H1 (cell line): ENCODE measurements at regions not wholly inside any gene's neighbourhood (a gene's known extent, or its start where the extent isn't known, plus 50 kb on each side); places are given as distances from the start of the nearest gene placed in this dataset.

Experiments used
- CTCF ChIA-PET: fragments of 300-600 bp; sonication (Branson Sonifier 250); formaldehyde crosslinking; loops from one replicate; lab custom pipeline; 2021; ENCODE audit not compliant: partially characterized antibody; lab: Charles Lee
- POLR2A ChIA-PET: fragments of 300-600 bp; sonication (Branson Sonifier 250); formaldehyde crosslinking; loops from one replicate; lab custom pipeline; 2021; ENCODE audit warnings: inconsistent platforms; ENCODE audit not compliant: partially characterized antibody; lab: Charles Lee
- DNase-seq, 2 experiments: peaks; one replicate each; pipeline versions ENCODE4 v3.0.0 to v3.0.0-alpha.2; 2010 to 2022; ENCODE audit warnings: low spot score in 2 of 2, low read depth in 1 of 2, mixed read lengths in 1 of 2
- FAIRE-seq: peaks from 2 replicates; lab custom pipeline; 2011; peaks lifted over from hg19 to GRCh38; lab: Jason Lieb, UNC
- H2AFZ ChIP-seq: 2 replicates; pipeline ENCODE4 v1.8.1; 2012; ENCODE audit warnings: low read length, inconsistent platforms
- H2AK5ac ChIP-seq: 2 replicates; pipeline ENCODE4 v1.6.1; 2013; ENCODE audit warnings: low read depth, low read length
- H2BK120ac ChIP-seq: replicated peaks from 2 replicates; pipeline ENCODE3; 2013; ENCODE audit warnings: low read depth, low read length, inconsistent platforms
- H2BK12ac ChIP-seq: 2 replicates; pipeline ENCODE4 v1.6.1; 2013; ENCODE audit warnings: low read depth, low read length
- H2BK15ac ChIP-seq: 2 replicates; pipeline ENCODE4 v1.6.1; 2013; ENCODE audit warnings: low read length
- H2BK20ac ChIP-seq: 2 replicates; pipeline ENCODE4 v1.6.1; 2013; ENCODE audit warnings: low read length
- H2BK5ac ChIP-seq: 2 replicates; pipeline ENCODE4 v1.6.1; 2013; ENCODE audit warnings: low read depth, low read length
- H3K14ac ChIP-seq: 2 replicates; pipeline ENCODE4 v1.6.1; 2013; ENCODE audit warnings: inconsistent platforms; ENCODE audit not compliant: insufficient read length
- H3K18ac ChIP-seq: 2 replicates; pipeline ENCODE4 v1.6.1; 2013; ENCODE audit warnings: low read length; ENCODE audit errors: extremely low read depth
- H3K23ac ChIP-seq: 2 replicates; pipeline ENCODE4 v1.6.1; 2013; ENCODE audit warnings: inconsistent platforms; ENCODE audit not compliant: insufficient read length
- H3K23me2 ChIP-seq: 2 replicates; pipeline ENCODE4 v1.6.1; 2013; ENCODE audit warnings: low read depth, low read length
- H3K27ac ChIP-seq: 2 replicates; pipeline ENCODE4 v1.6.1; 2011; ENCODE audit warnings: low read depth, low read length, inconsistent platforms
- H3K27me3 ChIP-seq, 4 experiments: replicated peaks in 1 of 4; 1 replicate in 1 of 4; 2 replicates in 3 of 4; pipeline versions ENCODE4 v1.6.1 to v1.8.1; 2011 to 2013; ENCODE audit warnings: low read length in 3 of 4, mild to moderate bottlenecking in 3 of 4, inconsistent platforms in 2 of 4, mixed read lengths in 2 of 4, moderate library complexity in 1 of 4; ENCODE audit not compliant: control insufficient read depth in 3 of 4, insufficient read depth in 3 of 4; ENCODE audit errors: extremely low read depth in 1 of 4
- H3K36me3 ChIP-seq, 4 experiments: 2 replicates each; pipeline versions ENCODE4 v1.6.1 to v1.8.1; 2011 to 2013; ENCODE audit warnings: mild to moderate bottlenecking in 4 of 4, low read length in 3 of 4, moderate library complexity in 2 of 4, control low read depth in 1 of 4, inconsistent platforms in 1 of 4; ENCODE audit not compliant: insufficient read depth in 4 of 4, control insufficient read depth in 2 of 4
- H3K4ac ChIP-seq: replicated peaks from 2 replicates; pipeline ENCODE3; 2013; ENCODE audit warnings: low read length, low read depth, mixed read lengths, inconsistent platforms; ENCODE audit not compliant: insufficient read length
- H3K4me1 ChIP-seq, 4 experiments: replicated peaks in 1 of 4; 1 replicate in 1 of 4; 2 replicates in 3 of 4; pipeline versions ENCODE4 v1.6.1 to v1.8.1; 2011 to 2013; ENCODE audit warnings: low read length in 3 of 4, inconsistent platforms in 2 of 4, mixed read lengths in 1 of 4; ENCODE audit not compliant: insufficient read depth in 4 of 4, control insufficient read depth in 3 of 4
- H3K4me2 ChIP-seq, 2 experiments: 2 replicates each; pipeline versions ENCODE4 v1.6.1 to v1.8.1; 2011 to 2013; ENCODE audit warnings: low read depth in 2 of 2, low read length in 2 of 2, control low read depth in 1 of 2, inconsistent platforms in 1 of 2, mild to moderate bottlenecking in 1 of 2; ENCODE audit not compliant: insufficient read depth in 1 of 2
- H3K4me3 ChIP-seq, 4 experiments: fragments of 200-600, 300-600 bp in 1 of 4; sonication (generic), shearing (Covaris generic), sonication (Bioruptor Twin) in 1 of 4; 2 replicates each; pipeline versions ENCODE4 v1.5.1 to v1.8.1; 2011 to 2016; ENCODE audit warnings: low read length in 4 of 4, low read depth in 3 of 4, control low read depth in 2 of 4, inconsistent platforms in 2 of 4, mild to moderate bottlenecking in 2 of 4, mixed read lengths in 1 of 4, moderate library complexity in 1 of 4; ENCODE audit not compliant: insufficient read depth in 2 of 4; ENCODE audit errors: extremely low read depth in 1 of 4
- H3K56ac ChIP-seq: replicated peaks from 2 replicates; pipeline ENCODE3; 2013; ENCODE audit warnings: low read depth, mild to moderate bottlenecking, mixed read lengths, low read length, inconsistent platforms; ENCODE audit not compliant: insufficient read length
- H3K79me1 ChIP-seq: 2 replicates; pipeline ENCODE4 v1.6.1; 2013; ENCODE audit warnings: low read depth, low read length, control low read depth
- H3K79me2 ChIP-seq, 2 experiments: 2 replicates each; pipeline versions ENCODE4 v1.6.1 to v1.8.1; 2012 to 2013; ENCODE audit warnings: low read length in 2 of 2, mild to moderate bottlenecking in 2 of 2, inconsistent platforms in 1 of 2; ENCODE audit not compliant: insufficient read depth in 2 of 2, control insufficient read depth in 1 of 2
- H3K9ac ChIP-seq, 4 experiments: replicated peaks in 1 of 4; 1 replicate in 1 of 4; 2 replicates in 3 of 4; pipeline versions ENCODE4 v1.6.1 to v1.8.1; 2011 to 2013; ENCODE audit warnings: low read depth in 3 of 4, low read length in 3 of 4, control low read depth in 2 of 4, mild to moderate bottlenecking in 2 of 4, moderate library complexity in 2 of 4, inconsistent platforms in 1 of 4; ENCODE audit errors: extremely low read depth in 1 of 4
- H3K9me3 ChIP-seq, 2 experiments: 2 replicates each; pipeline versions ENCODE4 v1.6.1 to v1.8.1; 2012 to 2013; ENCODE audit warnings: mild to moderate bottlenecking in 2 of 2, moderate library complexity in 2 of 2, control low read depth in 1 of 2, inconsistent platforms in 1 of 2, low read depth in 1 of 2, low read length in 1 of 2, mixed read lengths in 1 of 2; ENCODE audit not compliant: insufficient read depth in 2 of 2
- H4K20me1 ChIP-seq, 2 experiments: replicated peaks in 1 of 2; 2 replicates each; pipeline versions ENCODE3 to v1.8.1; 2011 to 2013; ENCODE audit warnings: inconsistent platforms in 2 of 2, low read length in 2 of 2, mild to moderate bottlenecking in 1 of 2; ENCODE audit not compliant: insufficient read depth in 2 of 2, control insufficient read depth in 1 of 2
- H4K5ac ChIP-seq: 2 replicates; pipeline ENCODE4 v1.6.1; 2013; ENCODE audit warnings: low read length, low read depth, mixed read lengths, inconsistent platforms; ENCODE audit not compliant: insufficient read length
- H4K8ac ChIP-seq: 2 replicates; pipeline ENCODE4 v1.8.0; 2013; ENCODE audit warnings: mild to moderate bottlenecking, moderate library complexity, low read length, inconsistent platforms; ENCODE audit not compliant: insufficient read depth; ENCODE audit errors: extremely low read depth
- H4K91ac ChIP-seq: replicated peaks from 2 replicates; pipeline ENCODE3; 2013; ENCODE audit warnings: low read length, mixed read lengths, inconsistent platforms; ENCODE audit not compliant: insufficient read length
- MAFK ChIP-seq: IDR thresholded peaks from 2 replicates; pipeline ENCODE4 v1.6.1; 2012; ENCODE audit warnings: low read depth, mild to moderate bottlenecking, improper control_type of control experiment, low read length
- NANOG ChIP-seq: IDR thresholded peaks from 2 replicates; pipeline ENCODE4 v1.6.1; 2011; ENCODE audit warnings: low read length, low read depth, mild to moderate bottlenecking, inconsistent platforms; ENCODE audit not compliant: insufficient read depth, poor library complexity, severe bottlenecking
- RAD21 ChIP-seq, 2 experiments: IDR thresholded peaks in 1 of 2; conservative IDR thresholded peaks in 1 of 2; 2 replicates each; pipeline ENCODE4 v1.6.1; 2011; ENCODE audit warnings: low read depth in 2 of 2, low read length in 2 of 2, improper control_type of control experiment in 1 of 2, inconsistent platforms in 1 of 2, mild to moderate bottlenecking in 1 of 2, moderate library complexity in 1 of 2

GRCh38 chr12:74747305-74747704, 209.7 kb downstream of the ATXN7L3B start:
- DNase-seq, result no peak
- Histone ChIP-seq H2BK20ac (no peak overlapping the region), H3K79me2 (no peaks in the 10 kb centered on the region), H3K23ac (no peak overlapping the region), H4K91ac (no peak overlapping the region), H2BK5ac (no peak overlapping the region), H2AK5ac (no peak overlapping the region), H4K5ac (no peak overlapping the region), H3K27me3 (no peaks in the 10 kb centered on the region), H3K4me1 (no peaks in the 10 kb centered on the region), H3K79me1 (no peaks in the 10 kb centered on the region), H2BK12ac (no peak overlapping the region), H3K4ac (no peak overlapping the region), H2AFZ (no peak overlapping the region), H2BK120ac (no peak overlapping the region), H3K36me3 (no peaks in the 10 kb centered on the region), H3K4me2 (no peak overlapping the region), H3K14ac (no peak overlapping the region), H3K4me3 (no peak overlapping the region), H4K8ac (no peak overlapping the region), H3K18ac (no peak overlapping the region), H3K23me2 (no peaks in the 10 kb centered on the region), H3K9ac (no peak overlapping the region), H2BK15ac (no peak overlapping the region), H3K9me3 (no peaks in the 10 kb centered on the region), H4K20me1 (no peaks in the 10 kb centered on the region), H3K27ac (no peak overlapping the region), H3K56ac (no peak overlapping the region)
- TF ChIP-seq RAD21 (IDR thresholded peaks at IDR 0.05 in 1 of 2, conservative IDR thresholded peaks at IDR 0.05 in 1 of 2; ENCODE audit: low read depth in 2 of 2, low read length in 2 of 2) (peak; percentile 37 to 54), MAFK (no peak), NANOG (no peak)
- ChIA-PET CTCF (interaction anchor here (0.6 to 1.4 kb wide), 4 partner anchors 35 to 435 kb away, joined by 3 to 4 read pairs (median 4); no protein-coding TSS in a partner anchor), POLR2A (no interaction called here)
- FAIRE-seq, result no peak
